ENCODE measurements at regions not wholly inside any gene's neighbourhood (a gene's known extent, or its start where the extent isn't known, plus 50 kb on each side); places are given as distances from the start of the nearest gene placed in this dataset.

DNA sequence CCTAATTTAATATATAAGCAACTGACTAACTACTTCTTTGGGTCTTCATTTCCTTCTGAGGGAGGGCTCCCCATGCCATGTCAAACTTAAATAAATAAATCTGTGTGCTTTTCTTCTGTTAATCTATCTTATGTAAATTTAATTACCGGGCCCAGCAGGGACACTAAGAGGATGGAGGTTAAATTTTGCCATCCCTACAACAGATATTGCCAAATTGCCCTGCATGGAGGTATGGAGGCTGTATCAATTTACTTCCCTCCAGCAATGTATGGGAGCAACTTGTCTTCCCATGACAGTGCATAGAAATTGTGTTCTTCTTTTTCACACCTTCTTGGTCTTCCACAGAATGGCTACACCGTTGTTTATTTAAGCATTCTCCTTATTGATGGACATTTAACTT is 129.0 kb downstream of the NFKBIZ start:
- Histone ChIP-seq H3K4me1 (no peaks in the 10 kb centered on the region), H3K27me3 (no peaks in the 10 kb centered on the region), H3K27ac (no peak overlapping the region), H3K9me3 (no peaks in the 10 kb centered on the region), H3K36me3 (no peaks in the 10 kb centered on the region), H3K4me3 (no peak overlapping the region)
- ATAC-seq (peak in 1 of 4 donors; percentile 28), DNase-seq (no peak)
- WGBS (ENCODE audit: insufficient coverage, low coverage, low lambda C conversion rate, missing lambda C conversion rate), result 36% methylated on average over 2 of the region's 2 CpGs
- intact Hi-C loops (cut with DNase I), result no loop called here
- no peak for TF ChIP-seq CTCF (IDR thresholded peaks at IDR 0.05)
- TF ChIP-seq POLR2A (IDR thresholded peaks at IDR 0.05), result no peak

- ATAC-seq (no peak), DNase-seq (no peak)
- Histone ChIP-seq H3K4me1 (no peaks in the 10 kb centered on the region), H3K36me3 (no peaks in the 10 kb centered on the region), H3K4me3 (no peak overlapping the region), H3K27me3 (no peaks in the 10 kb centered on the region), H3K27ac (no peak overlapping the region), H3K9me3 (no peaks in the 10 kb centered on the region)
- WGBS (ENCODE audit: insufficient coverage, low coverage, low lambda C conversion rate, missing lambda C conversion rate), result 95% methylated on average over 3 of the region's 3 CpGs
- no peak for TF ChIP-seq CTCF (IDR thresholded peaks at IDR 0.05)
- TF ChIP-seq POLR2A (IDR thresholded peaks at IDR 0.05), result no peak
- intact Hi-C loops (cut with DNase I), result no loop called here
Observed at GRCh38 chr3:101979033-101979432, 129.7 kb downstream of the NFKBIZ start.

- intact Hi-C loops (cut with DNase I), result no loop called here
- no peak for ATAC-seq
- DNase-seq, result no peak
- TF ChIP-seq CTCF (IDR thresholded peaks at IDR 0.05) (no peak), POLR2A (IDR thresholded peaks at IDR 0.05) (no peak)
- WGBS (ENCODE audit: insufficient coverage, low coverage, low lambda C conversion rate, missing lambda C conversion rate), result 85% methylated on average over 4 of the region's 4 CpGs
- Histone ChIP-seq H3K27ac (no peak overlapping the region), H3K27me3 (no peaks in the 10 kb centered on the region), H3K36me3 (no peaks in the 10 kb centered on the region), H3K9me3 (no peaks in the 10 kb centered on the region), H3K4me1 (no peaks in the 10 kb centered on the region), H3K4me3 (no peak overlapping the region)
Observed at GRCh38 chr3:101984356-101984755, 135.0 kb downstream of the NFKBIZ start.

DNA sequence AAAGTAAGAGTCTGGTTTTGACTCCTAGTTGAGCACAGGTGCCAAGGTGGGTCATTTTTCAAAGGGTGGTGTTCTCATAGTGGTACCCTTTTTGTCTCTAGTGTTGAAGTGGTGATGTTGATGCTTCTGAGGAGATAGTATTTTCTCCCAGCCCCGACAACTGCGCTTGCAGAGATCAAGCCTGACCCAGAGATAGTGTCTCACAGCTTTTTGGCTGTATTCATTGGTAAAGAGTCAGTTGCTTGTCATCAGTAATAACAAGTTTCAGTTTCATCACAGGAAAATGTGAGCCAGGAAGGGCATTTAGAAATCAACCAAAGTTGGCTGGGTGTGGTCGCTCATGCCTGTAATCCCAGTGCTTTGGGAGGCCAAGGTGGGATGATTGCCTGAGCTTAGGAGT is 139.3 kb downstream of the NFKBIZ start:
- no peaks in the 10 kb centered on the region for H3K36me3 ChIP-seq
- H3K9me3 ChIP-seq, result no peaks in the 10 kb centered on the region
- H3K27ac ChIP-seq, result no peak overlapping the region
- TF ChIP-seq POLR2A (IDR thresholded peaks at IDR 0.05) (no peak), CTCF (IDR thresholded peaks at IDR 0.05) (no peak)
- no peaks in the 10 kb centered on the region for H3K4me1 ChIP-seq
- no peak overlapping the region for H3K4me3 ChIP-seq
- intact Hi-C loops (cut with DNase I), result no loop called here
- ATAC-seq, result peak in 1 of 4 donors; percentile 42
- H3K27me3 ChIP-seq, result no peaks in the 10 kb centered on the region
- no peak for DNase-seq
- 74% methylated on average over 3 of the region's 3 CpGs for WGBS (ENCODE audit: insufficient coverage, low coverage, low lambda C conversion rate, missing lambda C conversion rate)

GRCh38 chr3:101989578-101990200 is 140.4 kb downstream of the NFKBIZ start:
- ATAC-seq (no peak), DNase-seq (no peak)
- Histone ChIP-seq H3K4me1 (no peaks in the 10 kb centered on the region), H3K4me3 (no peak overlapping the region), H3K27ac (no peak overlapping the region), H3K27me3 (no peaks in the 10 kb centered on the region), H3K9me3 (no peaks in the 10 kb centered on the region), H3K36me3 (no peaks in the 10 kb centered on the region)
- WGBS (ENCODE audit: insufficient coverage, low coverage, low lambda C conversion rate, missing lambda C conversion rate), result 89% methylated on average over 5 of the region's 5 CpGs
- intact Hi-C loops (cut with DNase I), result no loop called here
- no peak for TF ChIP-seq POLR2A (IDR thresholded peaks at IDR 0.05)
- no peak for TF ChIP-seq CTCF (IDR thresholded peaks at IDR 0.05)

Data from right lobe of liver (tissue), 6 donors.